GM12878 (cell line): ENCODE measurements at regions not wholly inside any gene's neighbourhood (a gene's known extent, or its start where the extent isn't known, plus 50 kb on each side); places are given as distances from the start of the nearest gene placed in this dataset.

Experiments
- ATAC-seq: fragments of 200-7000 bp; cut with Tn5 transposase; 3 replicates; pipeline ENCODE4 v1.9.1; 2020; ENCODE audit warnings: mild to moderate bottlenecking, moderate library complexity
- BruUV-seq: library from RNA; stranded (reverse); fragments of 400-500 nt; replicated peaks from 2 replicates; lab custom pipeline; 2021; lab: Mats Ljungman, UMichigan
- CTCF ChIA-PET: fragments of 300-600 bp; sonication (Branson Sonifier 250); formaldehyde crosslinking; extraction: SDS; loops from one replicate; lab custom pipeline; 2021; ENCODE audit warnings: inconsistent platforms; lab: Yijun Ruan, JAX
- POLR2A ChIA-PET: fragments of 350-600 bp; formaldehyde crosslinking; extraction: SDS; loops from one replicate; lab custom pipeline; 2021; ENCODE audit warnings: inconsistent platforms; lab: Charles Lee
- RAD21 ChIA-PET: fragments of 300-600 bp; sonication (Branson Sonifier 250); formaldehyde crosslinking; loops from one replicate; lab custom pipeline; 2023; ENCODE audit warnings: antibody characterized with exemption; ENCODE audit not compliant: unreplicated experiment; lab: Charles Lee
- SMC1A ChIA-PET: fragments of 300-600 bp; sonication (Branson Sonifier 250); formaldehyde crosslinking; loops from one replicate; lab custom pipeline; 2023; ENCODE audit not compliant: unreplicated experiment, uncharacterized antibody; lab: Charles Lee
- DNase-seq: peaks from one replicate; pipeline ENCODE4 v3.0.0-alpha.2; 2011; ENCODE audit warnings: low read depth, low spot score
- FAIRE-seq: peaks from 3 replicates; lab custom pipeline; 2011; peaks lifted over from hg19 to GRCh38; lab: Jason Lieb, UNC
- H2AFZ ChIP-seq: 2 replicates; pipeline ENCODE4 v1.6.0; 2011; ENCODE audit warnings: low read depth, low read length, control low read depth; ENCODE audit not compliant: control insufficient read depth
- H3K27ac ChIP-seq: 2 replicates; pipeline ENCODE4 v1.5.1; 2011; ENCODE audit warnings: control low read depth; ENCODE audit not compliant: control insufficient read depth, insufficient read depth
- H3K27me3 ChIP-seq, 2 experiments: replicated peaks in 1 of 2; 2 replicates each; pipeline versions ENCODE4 v1.6.0 to v1.6.1; 2011; ENCODE audit warnings: low read length in 1 of 2; ENCODE audit not compliant: control insufficient read depth in 2 of 2, insufficient read depth in 2 of 2
- H3K36me3 ChIP-seq, 2 experiments: 2 replicates each; pipeline ENCODE4 v1.5.1; 2011; ENCODE audit warnings: low read length in 1 of 2; ENCODE audit not compliant: control insufficient read depth in 2 of 2, insufficient read depth in 2 of 2
- H3K4me1 ChIP-seq: 2 replicates; pipeline ENCODE4 v1.6.1; 2011; ENCODE audit warnings: mild to moderate bottlenecking, low read length, moderate library complexity, mixed read lengths; ENCODE audit not compliant: control insufficient read depth, insufficient read depth
- H3K4me2 ChIP-seq: 2 replicates; pipeline ENCODE4 v1.6.0; 2011; ENCODE audit warnings: control low read depth; ENCODE audit not compliant: control insufficient read depth, insufficient read depth
- H3K4me3 ChIP-seq: fragments of 200-600 bp; sonication (generic); 2 replicates; pipeline ENCODE4 v1.5.1; 2016
- H3K79me2 ChIP-seq: 2 replicates; pipeline ENCODE4 v1.6.0; 2011; ENCODE audit warnings: low read length; ENCODE audit not compliant: control insufficient read depth, insufficient read depth
- H3K9ac ChIP-seq: 2 replicates; pipeline ENCODE4 v1.8.0; 2011; ENCODE audit warnings: low read length, control low read depth, mixed read lengths; ENCODE audit not compliant: control insufficient read depth, insufficient read depth
- H3K9me3 ChIP-seq: replicated peaks from 3 replicates; pipeline ENCODE4 v1.5.1; 2011; ENCODE audit warnings: mild to moderate bottlenecking, low read length; ENCODE audit not compliant: control insufficient read depth, insufficient read depth
- H4K20me1 ChIP-seq: 2 replicates; pipeline ENCODE4 v1.6.0; 2011; ENCODE audit not compliant: control insufficient read depth, insufficient read depth
- ETV6 ChIP-seq, 2 experiments: fragments of 450-650 bp in 1 of 2; IDR thresholded peaks in 1 of 2; conservative IDR thresholded peaks in 1 of 2; 2 replicates each; pipeline ENCODE4 v1.6.1; 2014; ENCODE audit warnings: antibody characterized with exemption in 1 of 2, borderline replicate concordance in 1 of 2, low read depth in 1 of 2, mild to moderate bottlenecking in 1 of 2, moderate library complexity in 1 of 2
- IKZF1 ChIP-seq: fragments of 450-650 bp; conservative IDR thresholded peaks from 2 replicates; pipeline ENCODE4 v1.6.1; 2017; ENCODE audit warnings: antibody characterized with exemption, mild to moderate bottlenecking
- MTA2 ChIP-seq: fragments of 450-650 bp; IDR thresholded peaks from 2 replicates; pipeline ENCODE4 v1.6.1; 2016; ENCODE audit warnings: low read depth, mild to moderate bottlenecking, moderate library complexity
- NFIC ChIP-seq: IDR thresholded peaks from 2 replicates; pipeline ENCODE4 v1.6.1; 2012; ENCODE audit warnings: low read depth, mild to moderate bottlenecking, inconsistent platforms, low read length, moderate library complexity
- PAX5 ChIP-seq: IDR thresholded peaks from 2 replicates; pipeline ENCODE4 v1.6.1; 2011; ENCODE audit warnings: low read depth, low read length, borderline replicate concordance
- SIN3A ChIP-seq: IDR thresholded peaks from 2 replicates; pipeline ENCODE4 v1.6.1; 2012; ENCODE audit warnings: low read depth, low read length, improper control_type of control experiment
- SUPT20H ChIP-seq: IDR thresholded peaks from 2 replicates; pipeline ENCODE4 v1.6.1; 2011; ENCODE audit warnings: low read depth, mild to moderate bottlenecking, low read length, moderate library complexity, borderline replicate concordance; ENCODE audit not compliant: control insufficient read depth
- ZSCAN29 ChIP-seq: fragments of 450-650 bp; IDR thresholded peaks from 2 replicates; pipeline ENCODE4 v1.6.1; 2017; ENCODE audit warnings: mild to moderate bottlenecking, moderate library complexity
- WGBS: methylation state at CpG from one replicate; pipeline ENCODE4 v1.1.6; 2016; ENCODE audit warnings: low lambda C conversion rate; ENCODE audit not compliant: insufficient replicate concordance, insufficient coverage; ENCODE audit errors: missing lambda C conversion rate; 5-methylcytosine and 5-hydroxymethylcytosine counted together
- in situ Hi-C: fragments of 300-500 bp; cut with MboI; formaldehyde crosslinking; loops from 9 replicates; pipeline ENCODE4 v1.14.3; 2018; ENCODE audit warnings: mixed read lengths
- intact Hi-C: fragments of 100-400 bp; cut with micrococcal nuclease; formaldehyde crosslinking; loops from one replicate; pipeline ENCODE4 v1.14.2; 2022; ENCODE audit not compliant: unreplicated experiment

- TF ChIP-seq SIN3A (no peak), NFIC (no peak), ETV6 (conservative IDR thresholded peaks at IDR 0.05 in 1 of 2, IDR thresholded peaks at IDR 0.05 in 1 of 2; ENCODE audit: borderline replicate concordance in 1 of 2, low read depth in 1 of 2) (no peak), MTA2 (no peak)
Observed at GRCh38 chr14:71366861-71367260, 459.6 kb downstream of the PCNX1 start (continued).

- TF ChIP-seq ZSCAN29 (peak; percentile 52; the same call in 1 of the 2 replicates), PAX5 (no peak), IKZF1 (no peak), SUPT20H (no peak), ETV6 (conservative IDR thresholded peaks at IDR 0.05 in 1 of 2, IDR thresholded peaks at IDR 0.05 in 1 of 2; ENCODE audit: borderline replicate concordance in 1 of 2, low read depth in 1 of 2) (peak in 1 of 2 experiments; percentile 95; a peak in 2 of 4 replicates)
- no peak overlapping the region for H3K27ac ChIP-seq
- RAD21 ChIA-PET, result interaction anchor here (0.8 to 1.4 kb wide), 3 partner anchors 8 to 61 kb away, joined by 3 to 4 read pairs (median 3); no protein-coding TSS in a partner anchor
- in situ Hi-C loops, result no loop called here
- H3K79me2 ChIP-seq, result peaks cover 46% of the 10 kb centered on the region
- WGBS, result 2% methylated on average over 2 of the region's 2 CpGs
- H4K20me1 ChIP-seq, result no peaks in the 10 kb centered on the region
- no TSS peak for BruUV-seq
- H3K4me3 ChIP-seq, result no peak overlapping the region
- peaks cover 6% of the 10 kb centered on the region; the same call in 1 of the 2 replicates for H3K4me1 ChIP-seq
- peaks cover 3% of the 10 kb centered on the region; the same call in 2 of the 3 replicates for H3K9me3 ChIP-seq
- H2AFZ ChIP-seq, result no peak overlapping the region
- FAIRE-seq (peak; percentile 77), ATAC-seq (peak; percentile 85), DNase-seq (no peak)
- H3K27me3 ChIP-seq, result no peaks in the 10 kb centered on the region
- POLR2A ChIA-PET, result interaction anchor here (0.6 to 1.5 kb wide), 3 partner anchors 9 to 373 kb away, joined by 3 to 6 read pairs (median 3); no protein-coding TSS in a partner anchor
- no peaks in the 10 kb centered on the region for H3K36me3 ChIP-seq
- H3K4me2 ChIP-seq, result no peak overlapping the region
- SMC1A ChIA-PET, result interaction anchor here (0.8 to 1.3 kb wide), 3 partner anchors 9 to 59 kb away, joined by 3 to 5 read pairs (median 4); no protein-coding TSS in a partner anchor
- intact Hi-C loops, result no loop called here
- no peak overlapping the region for H3K9ac ChIP-seq
- CTCF ChIA-PET, result no interaction called here
Observed at GRCh38 chr14:71371711-71372396, 464.6 kb downstream of the PCNX1 start.
